Pancreas (tissue), 10 donors: ENCODE measurements at regions not wholly inside any gene's neighbourhood (a gene's known extent, or its start where the extent isn't known, plus 50 kb on each side); places are given as distances from the start of the nearest gene placed in this dataset.
A peak's percentile ranks its signal among the peaks of the same experiment; 100 is the strongest.

ENCODE experiments used
- ATAC-seq, 4 donors: fragments of 200-7000 bp; cut with Tn5 transposase; one replicate each; pipeline versions ENCODE4 v1.8.0 to v1.9.1; 2020; ENCODE audit warnings: mild to moderate bottlenecking in 4 of 4, moderate library complexity in 4 of 4
- DNase-seq, 6 donors: peaks; one replicate each; pipeline ENCODE4 v3.0.0-alpha.2; 2020
- FAIRE-seq: peaks from 2 replicates; lab custom pipeline; 2012; peaks lifted over from hg19 to GRCh38; lab: Jason Lieb, UNC
- H3K27ac ChIP-seq, 4 donors: fragments of 200-600 bp; sonication (generic); 1 replicate in 3 of 4; 2 replicates in 1 of 4; pipeline versions ENCODE4 v1.5.0 to v1.8.0; 2020
- H3K27me3 ChIP-seq, 4 donors: fragments of 200-600 bp; one replicate each; pipeline ENCODE4 v1.8.0; 2021
- H3K36me3 ChIP-seq, 3 donors: fragments of 200-600 bp; sonication (generic) in 1 of 3; one replicate each; pipeline versions ENCODE4 v1.5.0 to v1.8.0; 2020 to 2021
- H3K4me1 ChIP-seq, 3 donors: fragments of 200-600 bp; one replicate each; pipeline ENCODE4 v1.8.0; 2021
- H3K4me3 ChIP-seq, 4 donors: fragments of 200-600 bp; sonication (generic) in 2 of 4; one replicate each; pipeline versions ENCODE4 v1.5.0 to v1.8.0; 2020 to 2021
- H3K9me3 ChIP-seq, 4 donors: fragments of 200-600 bp; one replicate each; pipeline ENCODE4 v1.8.0; 2021
- WGBS, 2 donors: extraction: QIAGEN DNeasy Blood & Tissue Kit; methylation state at CpG; one replicate each; pipeline ENCODE4 v1.1.7; 2013; 5-methylcytosine and 5-hydroxymethylcytosine counted together
- intact Hi-C, 3 donors: fragments of 100-400 bp; cut with DNase I; formaldehyde crosslinking; loops; one replicate each; pipeline versions ENCODE4 v1.11.1 to v1.14.2; 2022
- TF ChIP-seq, protein P1 (sequence below), 4 donors: fragments of 200-600 bp; sonication (generic) in 3 of 4; IDR thresholded peaks; one replicate each; pipeline versions ENCODE4 v1.5.0 to v1.8.0; 2021; ENCODE audit warnings: antibody characterized with exemption in 4 of 4
- donor health status: healthy with polysubstance abuse.
- donor health status: DM: no; HTN: no; CAD: no; lungs with moderate emphysema.
- donor health status: DM: no; HTN: no; CAD: no.
- donor health status: control.
- donor health status: control.
- donor health status: Bipolar disorder and iron deficiency.
- donor health status: DM: yes; HTN: yes; CAD: no.
- donor health status: DM: no; HTN: no; CAD: no.
- donor health status: DM: no; HTN: no; CAD: no.
- donor health status: DM: yes; HTN: yes; CAD: no.

GRCh38 chr19:30219702-30220101 lies 152.5 kb upstream of the ZNF536 start:
- no peaks in the 10 kb centered on the region for H3K36me3 ChIP-seq
- H3K4me3 ChIP-seq: no peak overlapping the region
- FAIRE-seq: no peak
- ATAC-seq: no peak
- peaks cover 0 to 15% (median 2%) of the 10 kb centered on the region in 4 donors for H3K27me3 ChIP-seq
- H3K4me1 ChIP-seq: no peaks in the 10 kb centered on the region
- no peak overlapping the region for H3K27ac ChIP-seq
- TF ChIP-seq, protein P1, sequence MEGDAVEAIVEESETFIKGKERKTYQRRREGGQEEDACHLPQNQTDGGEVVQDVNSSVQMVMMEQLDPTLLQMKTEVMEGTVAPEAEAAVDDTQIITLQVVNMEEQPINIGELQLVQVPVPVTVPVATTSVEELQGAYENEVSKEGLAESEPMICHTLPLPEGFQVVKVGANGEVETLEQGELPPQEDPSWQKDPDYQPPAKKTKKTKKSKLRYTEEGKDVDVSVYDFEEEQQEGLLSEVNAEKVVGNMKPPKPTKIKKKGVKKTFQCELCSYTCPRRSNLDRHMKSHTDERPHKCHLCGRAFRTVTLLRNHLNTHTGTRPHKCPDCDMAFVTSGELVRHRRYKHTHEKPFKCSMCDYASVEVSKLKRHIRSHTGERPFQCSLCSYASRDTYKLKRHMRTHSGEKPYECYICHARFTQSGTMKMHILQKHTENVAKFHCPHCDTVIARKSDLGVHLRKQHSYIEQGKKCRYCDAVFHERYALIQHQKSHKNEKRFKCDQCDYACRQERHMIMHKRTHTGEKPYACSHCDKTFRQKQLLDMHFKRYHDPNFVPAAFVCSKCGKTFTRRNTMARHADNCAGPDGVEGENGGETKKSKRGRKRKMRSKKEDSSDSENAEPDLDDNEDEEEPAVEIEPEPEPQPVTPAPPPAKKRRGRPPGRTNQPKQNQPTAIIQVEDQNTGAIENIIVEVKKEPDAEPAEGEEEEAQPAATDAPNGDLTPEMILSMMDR (IDR thresholded peaks at IDR 0.05): no peak
- intact Hi-C loops: no loop called here
- no peak for DNase-seq
- 74 to 87% methylated on average over 5 of the region's 5 CpGs for WGBS, 2 donors
- no peaks in the 10 kb centered on the region for H3K9me3 ChIP-seq

GRCh38 chr19:30221176-30221575 lies 151.0 kb upstream of the ZNF536 start:
- ATAC-seq: no peak
- TF ChIP-seq, protein P1 (IDR thresholded peaks at IDR 0.05): no peak
- Histone ChIP-seq H3K36me3 (no peaks in the 10 kb centered on the region), H3K27me3 (peaks cover 0 to 20% (median 2%) of the 10 kb centered on the region in 4 donors), H3K27ac (no peak overlapping the region), H3K4me1 (peaks cover 3 to 6% (median 4%) of the 10 kb centered on the region in 3 donors), H3K4me3 (no peak overlapping the region), H3K9me3 (no peaks in the 10 kb centered on the region)
- no peak for FAIRE-seq
- DNase-seq: no peak
- 46 to 52% methylated on average over 6 of the region's 6 CpGs for WGBS, 2 donors
- intact Hi-C loops: no loop called here

GRCh38 chr19:30222428-30222873 lies 149.7 kb upstream of the ZNF536 start:
- 4 to 7% methylated on average over 24 to 39 of the region's 39 CpGs for WGBS, 2 donors
- H3K27ac ChIP-seq: no peak overlapping the region
- ATAC-seq (peak in 3 of 4 donors; percentile 61 to 80 (median 73)), FAIRE-seq (no peak), DNase-seq (peak in 3 of 6 donors; percentile 29 to 79 (median 60))
- H3K9me3 ChIP-seq: no peaks in the 10 kb centered on the region
- H3K4me3 ChIP-seq: peak overlapping the region in 1 of 4 donors; percentile 21
- intact Hi-C loops: no loop called here
- H3K36me3 ChIP-seq: no peaks in the 10 kb centered on the region
- peaks cover 7 to 15% (median 11%) of the 10 kb centered on the region in 3 donors for H3K4me1 ChIP-seq
- H3K27me3 ChIP-seq: peaks cover 0 to 24% (median 2%) of the 10 kb centered on the region in 4 donors
- TF ChIP-seq, protein P1 (IDR thresholded peaks at IDR 0.05): peak; percentile 43 to 75 (median 56)

GRCh38 chr19:30222992-30223865 lies 149.0 kb upstream of the ZNF536 start:
- H3K27me3 ChIP-seq: peaks cover 0 to 24% (median 2%) of the 10 kb centered on the region in 4 donors
- WGBS, 2 donors: 28 to 32% methylated on average over 35 to 36 of the region's 36 CpGs
- FAIRE-seq: no peak

More at GRCh38 chr19:30222992-30223865, 149.0 kb upstream of the ZNF536 start:
- Histone ChIP-seq H3K27ac (no peak overlapping the region), H3K36me3 (no peaks in the 10 kb centered on the region), H3K4me3 (no peak overlapping the region), H3K9me3 (no peaks in the 10 kb centered on the region), H3K4me1 (peaks cover 7 to 18% (median 11%) of the 10 kb centered on the region in 3 donors)
- ATAC-seq (no peak), DNase-seq (no peak)
- TF ChIP-seq, protein P1 (IDR thresholded peaks at IDR 0.05): no peak
- intact Hi-C loops: no loop called here
